SK-N-MC (cell line): ENCODE measurements at regions not wholly inside any gene's neighbourhood (a gene's known extent, or its start where the extent isn't known, plus 50 kb on each side); places are given as distances from the start of the nearest gene placed in this dataset.

ENCODE experiments used
- EZH2 ChIP-seq: fragments of 200-600 bp; sonication (generic); IDR thresholded peaks from one replicate; pipeline ENCODE4 v1.6.1; 2017; ENCODE audit warnings: antibody characterized with exemption
- POLR2AphosphoS5 ChIP-seq: IDR thresholded peaks from 2 replicates; pipeline ENCODE4 v1.6.1; 2012; ENCODE audit warnings: mild to moderate bottlenecking, low read depth, low read length, borderline replicate concordance

DNA sequence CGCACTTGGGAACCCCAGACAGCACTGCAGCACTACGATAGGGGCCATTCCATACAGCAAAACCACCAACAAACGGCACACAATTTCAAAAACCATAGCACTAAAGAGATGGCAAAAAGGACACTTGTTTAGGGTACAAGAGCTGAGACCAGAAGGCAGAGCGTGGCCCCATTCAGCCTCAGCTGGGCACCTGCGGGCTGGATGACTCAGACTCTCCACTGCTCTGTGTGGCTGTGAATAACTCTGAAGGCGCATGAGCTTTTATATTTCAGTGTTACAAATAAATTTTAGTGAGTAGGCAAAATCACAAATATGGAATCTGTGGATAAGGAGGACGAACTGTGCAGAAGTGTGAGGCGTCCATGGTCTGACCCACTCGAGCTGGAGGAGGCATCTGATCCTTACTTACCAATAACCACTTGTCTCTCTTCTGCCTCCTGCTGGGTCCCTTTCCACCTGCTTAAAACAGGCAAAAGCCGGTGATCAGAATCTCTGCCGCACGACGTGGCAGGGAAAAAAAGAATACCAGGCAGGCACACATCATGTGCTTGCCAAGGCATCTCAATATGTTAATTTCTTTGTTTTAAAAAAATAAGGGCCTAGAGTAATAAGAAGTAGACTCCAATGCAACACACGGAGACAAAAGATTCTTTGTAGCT, 325.7 kb downstream of the SHANK2 start:
- TF ChIP-seq EZH2 (no peak), POLR2AphosphoS5 (no peak)
